ENCODE measurements at regions not wholly inside any gene's neighbourhood (a gene's known extent, or its start where the extent isn't known, plus 50 kb on each side); places are given as distances from the start of the nearest gene placed in this dataset.

DNA sequence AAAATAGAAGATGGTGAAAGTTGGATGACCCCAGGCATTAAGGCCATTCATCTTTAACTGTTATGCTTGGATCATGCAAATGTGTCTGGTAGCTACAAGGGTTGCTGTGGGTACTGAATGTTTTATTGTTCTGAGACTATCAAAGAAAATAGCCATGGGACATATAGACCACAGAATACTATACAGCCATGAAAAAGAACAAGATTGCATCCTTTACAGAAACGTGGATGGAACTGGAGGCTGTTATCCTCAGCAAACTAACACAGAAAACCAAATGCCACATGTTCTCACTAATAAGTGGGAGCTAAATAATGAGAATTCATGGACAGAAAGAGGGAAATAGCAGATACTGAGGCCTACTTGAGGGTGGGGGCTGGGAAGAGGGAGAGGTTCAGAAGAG, 249.0 kb downstream of the LTN1 start:
- Histone ChIP-seq H3K36me3 (no peaks in the 10 kb centered on the region), H3K4me1 (peaks cover 0 to 10% (median 6%) of the 10 kb centered on the region in 4 donors), H3K9me3 (no peaks in the 10 kb centered on the region), H3K27me3 (no peaks in the 10 kb centered on the region), H3K27ac (no peak overlapping the region), H3K4me3 (no peak overlapping the region)
- DNase-seq (no peak), ATAC-seq (ENCODE audit: low FRiP score in 2 of 2) (no peak)
- TF ChIP-seq, protein P1, sequence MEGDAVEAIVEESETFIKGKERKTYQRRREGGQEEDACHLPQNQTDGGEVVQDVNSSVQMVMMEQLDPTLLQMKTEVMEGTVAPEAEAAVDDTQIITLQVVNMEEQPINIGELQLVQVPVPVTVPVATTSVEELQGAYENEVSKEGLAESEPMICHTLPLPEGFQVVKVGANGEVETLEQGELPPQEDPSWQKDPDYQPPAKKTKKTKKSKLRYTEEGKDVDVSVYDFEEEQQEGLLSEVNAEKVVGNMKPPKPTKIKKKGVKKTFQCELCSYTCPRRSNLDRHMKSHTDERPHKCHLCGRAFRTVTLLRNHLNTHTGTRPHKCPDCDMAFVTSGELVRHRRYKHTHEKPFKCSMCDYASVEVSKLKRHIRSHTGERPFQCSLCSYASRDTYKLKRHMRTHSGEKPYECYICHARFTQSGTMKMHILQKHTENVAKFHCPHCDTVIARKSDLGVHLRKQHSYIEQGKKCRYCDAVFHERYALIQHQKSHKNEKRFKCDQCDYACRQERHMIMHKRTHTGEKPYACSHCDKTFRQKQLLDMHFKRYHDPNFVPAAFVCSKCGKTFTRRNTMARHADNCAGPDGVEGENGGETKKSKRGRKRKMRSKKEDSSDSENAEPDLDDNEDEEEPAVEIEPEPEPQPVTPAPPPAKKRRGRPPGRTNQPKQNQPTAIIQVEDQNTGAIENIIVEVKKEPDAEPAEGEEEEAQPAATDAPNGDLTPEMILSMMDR (IDR thresholded peaks at IDR 0.05) = no peak
- no peak for TF ChIP-seq POLR2A (IDR thresholded peaks at IDR 0.05)
- TF ChIP-seq EP300 (IDR thresholded peaks at IDR 0.05) = no peak
- TF ChIP-seq POLR2AphosphoS5 (IDR thresholded peaks at IDR 0.05) = no peak
- WGBS, 2 donors = 38 to 79% methylated on average over 1 of the region's 1 CpG

DNA sequence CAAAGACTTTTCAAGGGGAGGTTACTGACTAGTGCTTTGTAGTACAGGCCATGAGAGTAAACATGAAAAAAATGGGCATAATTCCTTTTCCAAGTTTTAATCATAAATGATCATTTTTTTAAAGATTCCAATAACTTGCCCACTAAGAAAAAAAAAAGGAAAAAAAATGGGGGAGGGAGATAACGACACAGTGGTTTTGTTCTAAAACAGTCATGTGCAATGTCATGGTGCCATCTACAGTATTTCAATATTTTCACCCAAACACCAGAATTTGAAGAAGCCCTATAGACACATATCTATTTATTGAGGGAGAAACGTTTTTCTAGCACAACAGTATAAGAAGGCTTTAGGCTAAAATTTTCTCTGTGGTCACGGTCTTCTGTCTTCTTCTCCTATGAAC, 250.2 kb downstream of the LTN1 start:
- no peak for DNase-seq
- no peaks in the 10 kb centered on the region for H3K36me3 ChIP-seq
- no peak overlapping the region for H3K4me3 ChIP-seq
- no peak for ATAC-seq (ENCODE audit: low FRiP score in 2 of 2)
- no peak overlapping the region for H3K27ac ChIP-seq
- H3K4me1 ChIP-seq = peaks cover 0 to 10% (median 8%) of the 10 kb centered on the region in 4 donors
- TF ChIP-seq POLR2AphosphoS5 (IDR thresholded peaks at IDR 0.05) = no peak
- TF ChIP-seq, protein P1 (IDR thresholded peaks at IDR 0.05) = no peak
- TF ChIP-seq POLR2A (IDR thresholded peaks at IDR 0.05) = no peak
- TF ChIP-seq EP300 (IDR thresholded peaks at IDR 0.05) = no peak
- WGBS, 2 donors = 45 to 61% methylated on average over 3 of the region's 3 CpGs
- H3K9me3 ChIP-seq = no peaks in the 10 kb centered on the region
- H3K27me3 ChIP-seq = no peaks in the 10 kb centered on the region

DNA sequence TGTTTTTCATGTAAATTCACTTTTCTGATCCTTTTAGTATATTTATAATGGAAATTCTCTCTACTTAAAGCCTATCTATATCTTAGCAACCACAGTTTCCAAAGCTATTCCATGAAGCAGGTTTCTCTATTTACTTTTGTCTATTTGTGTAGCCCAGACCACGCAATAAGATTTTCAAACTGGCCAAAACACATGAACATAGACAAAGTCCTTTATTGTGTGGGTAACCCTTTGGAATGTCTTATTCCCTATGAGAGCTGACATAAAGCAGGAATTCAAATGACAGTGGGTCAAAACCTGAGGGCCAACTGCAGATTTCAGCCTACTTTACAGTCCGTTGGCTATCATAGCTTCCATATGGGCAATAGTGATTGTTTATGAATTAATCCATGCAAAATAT, 252.6 kb downstream of the LTN1 start:
- DNase-seq (no peak), ATAC-seq (ENCODE audit: low FRiP score in 2 of 2) (no peak)
- Histone ChIP-seq H3K36me3 (no peaks in the 10 kb centered on the region), H3K4me3 (no peak overlapping the region), H3K4me1 (peaks cover 0 to 5% (median 2%) of the 10 kb centered on the region in 4 donors), H3K27ac (no peak overlapping the region), H3K27me3 (no peaks in the 10 kb centered on the region), H3K9me3 (no peaks in the 10 kb centered on the region)
- 94 to 97% methylated on average over 2 of the region's 2 CpGs for WGBS, 2 donors
- TF ChIP-seq, protein P1 (IDR thresholded peaks at IDR 0.05) = no peak
- TF ChIP-seq POLR2A (IDR thresholded peaks at IDR 0.05) (no peak), POLR2AphosphoS5 (IDR thresholded peaks at IDR 0.05) (no peak), EP300 (IDR thresholded peaks at IDR 0.05) (no peak)

DNA sequence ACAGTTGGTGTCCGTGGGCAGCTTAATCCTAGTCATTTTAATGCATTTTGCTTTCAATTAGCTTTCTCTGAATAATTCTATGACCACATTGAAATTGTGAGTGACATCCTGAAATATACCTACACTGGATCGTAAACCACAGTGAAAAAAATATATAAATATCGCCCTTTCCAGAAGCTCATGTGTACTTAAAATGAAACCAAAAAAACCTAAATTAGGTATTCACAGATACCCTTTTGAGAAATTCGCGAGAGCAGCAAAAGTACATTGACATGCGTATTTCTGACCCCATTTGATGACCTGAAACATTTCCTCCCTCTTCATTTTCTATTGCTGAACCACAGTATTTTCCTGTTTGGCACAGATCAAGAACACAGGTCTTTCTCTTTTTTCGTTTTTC, 253.8 kb downstream of the LTN1 start:
- no peak for ATAC-seq (ENCODE audit: low FRiP score in 2 of 2)
- WGBS, 2 donors = 62% methylated on average over 7 of the region's 7 CpGs
- peaks cover 0 to 5% (median 0%) of the 10 kb centered on the region in 4 donors for H3K4me1 ChIP-seq

DNA sequence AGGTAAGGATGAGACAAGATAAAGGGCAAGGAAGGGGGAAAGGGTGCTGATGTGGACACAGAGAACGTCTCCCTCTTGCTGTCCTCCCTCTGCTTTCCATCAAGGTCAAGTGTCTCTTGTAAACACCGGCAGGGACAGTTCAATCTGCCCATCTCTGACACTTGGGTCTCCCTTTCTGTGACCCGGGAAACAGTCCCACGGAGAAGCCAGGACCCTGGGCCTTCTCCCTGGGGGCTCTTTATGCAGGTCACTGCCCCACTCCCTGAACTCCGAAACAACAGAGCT, 254.3 kb downstream of the LTN1 start:
- DNase-seq (no peak), ATAC-seq (ENCODE audit: low FRiP score in 2 of 2) (no peak)
- Histone ChIP-seq H3K27me3 (no peaks in the 10 kb centered on the region), H3K4me1 (peaks cover 0 to 5% (median 0%) of the 10 kb centered on the region in 4 donors), H3K27ac (no peak overlapping the region), H3K36me3 (no peaks in the 10 kb centered on the region), H3K4me3 (no peak overlapping the region), H3K9me3 (no peaks in the 10 kb centered on the region)
- TF ChIP-seq EP300 (IDR thresholded peaks at IDR 0.05) (no peak), POLR2A (IDR thresholded peaks at IDR 0.05) (no peak), POLR2AphosphoS5 (IDR thresholded peaks at IDR 0.05) (no peak)
- TF ChIP-seq, protein P1 (IDR thresholded peaks at IDR 0.05) = no peak
- 66 to 74% methylated on average over 5 of the region's 5 CpGs for WGBS, 2 donors

More for the DNA sequence above, 253.8 kb downstream of the LTN1 start:
- no peaks in the 10 kb centered on the region for H3K9me3 ChIP-seq
- TF ChIP-seq EP300 (IDR thresholded peaks at IDR 0.05) (no peak), POLR2AphosphoS5 (IDR thresholded peaks at IDR 0.05) (no peak), POLR2A (IDR thresholded peaks at IDR 0.05) (no peak)
- TF ChIP-seq, protein P1 (IDR thresholded peaks at IDR 0.05) = no peak
- no peak overlapping the region for H3K4me3 ChIP-seq
- H3K36me3 ChIP-seq = no peaks in the 10 kb centered on the region
- no peak overlapping the region for H3K27ac ChIP-seq
- H3K27me3 ChIP-seq = no peaks in the 10 kb centered on the region
- DNase-seq = no peak
